Sigmoid colon (tissue), 6 donors: ENCODE measurements at regions not wholly inside any gene's neighbourhood (a gene's known extent, or its start where the extent isn't known, plus 50 kb on each side); places are given as distances from the start of the nearest gene placed in this dataset.

Experiments
- DNase-seq: peaks from one replicate; pipeline ENCODE4 v3.0.0-alpha.2; 2019
- H3K27ac ChIP-seq, 4 donors: fragments of 200-600 bp; sonication (generic); one replicate each; pipeline ENCODE4 v1.5.1; 2016 to 2019; ENCODE audit warnings: mild to moderate bottlenecking in 1 of 4
- H3K27me3 ChIP-seq, 3 donors: fragments of 200-600 bp; sonication (generic); one replicate each; pipeline ENCODE4 v1.5.1; 2019; ENCODE audit warnings: mild to moderate bottlenecking in 1 of 3
- H3K36me3 ChIP-seq, 4 donors: fragments of 200-600 bp; sonication (generic); one replicate each; pipeline ENCODE4 v1.5.1; 2016 to 2019
- H3K4me1 ChIP-seq, 4 donors: fragments of 200-600 bp; sonication (generic); one replicate each; pipeline ENCODE4 v1.5.1; 2017 to 2019
- H3K4me3 ChIP-seq, 4 donors: fragments of 200-600 bp; sonication (generic); one replicate each; pipeline ENCODE4 v1.5.1; 2017 to 2019; ENCODE audit warnings: mild to moderate bottlenecking in 2 of 4, moderate library complexity in 1 of 4
- H3K9me3 ChIP-seq, 4 donors: fragments of 200-600 bp in 3 of 4; sonication (generic) in 3 of 4; one replicate each; pipeline versions ENCODE4 v1.5.1 to v1.6.1; 2013 to 2019
- EP300 ChIP-seq, 4 donors: sonication (generic); formaldehyde crosslinking; IDR thresholded peaks; one replicate each; pipeline ENCODE4 v1.6.1; 2017; ENCODE audit warnings: antibody characterized with exemption in 4 of 4
- POLR2A ChIP-seq, 2 donors: fragments of 450-650 bp; IDR thresholded peaks; one replicate each; pipeline ENCODE4 v1.6.1; 2016; ENCODE audit warnings: antibody characterized with exemption in 2 of 2, mild to moderate bottlenecking in 2 of 2, moderate library complexity in 2 of 2
- POLR2AphosphoS5 ChIP-seq, 4 donors: sonication (generic); formaldehyde crosslinking; IDR thresholded peaks; one replicate each; pipeline ENCODE4 v1.6.1; 2017; ENCODE audit warnings: antibody characterized with exemption in 4 of 4
- WGBS, 2 donors: extraction: QIAGEN DNeasy Blood & Tissue Kit; methylation state at CpG; one replicate each; pipeline ENCODE4 v1.1.7; 2013; 5-methylcytosine and 5-hydroxymethylcytosine counted together
- intact Hi-C: fragments of 100-400 bp; cut with DNase I; formaldehyde crosslinking; loops from one replicate; pipeline ENCODE4 v1.15.1; 2023
- TF ChIP-seq, protein P1 (sequence below), 4 experiments: fragments of 450-650 bp in 3 of 4; fragments of 200-600 bp in 1 of 4; IDR thresholded peaks; one replicate each; pipeline ENCODE4 v1.5.1; 2016 to 2019; ENCODE audit warnings: antibody characterized with exemption in 4 of 4, mild to moderate bottlenecking in 3 of 4, moderate library complexity in 2 of 4
- donor health status: healthy with polysubstance abuse.
- donor health status: healthy.

DNA sequence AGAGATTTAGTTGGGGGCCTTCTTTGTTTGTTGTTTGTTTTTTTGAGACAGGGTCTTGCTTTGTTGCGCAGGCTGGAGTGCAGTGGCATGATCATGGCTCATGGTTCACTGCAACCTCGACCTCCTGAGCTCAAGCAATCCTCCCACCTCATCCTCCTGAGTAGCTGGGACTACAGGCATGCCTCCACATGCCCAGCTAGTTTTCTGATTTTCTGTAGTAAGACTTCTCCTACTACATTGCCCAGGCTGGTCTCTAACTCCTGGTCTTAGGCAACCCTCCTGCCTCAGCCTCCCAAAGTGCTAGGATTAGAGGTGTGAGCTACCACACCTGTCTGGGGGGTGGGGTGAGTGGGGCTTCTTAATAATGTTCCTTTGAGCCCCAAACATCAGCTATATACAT, 148.3 kb upstream of the ADAMTS9 start:
- DNase-seq = no peak
- Histone ChIP-seq H3K9me3 (no peaks in the 10 kb centered on the region), H3K27me3 (no peaks in the 10 kb centered on the region), H3K27ac (peak overlapping the region in 1 of 4 donors; percentile 29), H3K4me1 (peaks cover 0 to 17% (median 11%) of the 10 kb centered on the region in 4 donors), H3K36me3 (peaks cover 0 to 6% (median 0%) of the 10 kb centered on the region in 4 donors), H3K4me3 (no peak overlapping the region)
- intact Hi-C loops = loop anchor here (10.0 kb wide), 1 partner anchor 301 kb away; no protein-coding TSS in a partner anchor
- TF ChIP-seq POLR2A (IDR thresholded peaks at IDR 0.05) (no peak), EP300 (IDR thresholded peaks at IDR 0.05) (no peak), POLR2AphosphoS5 (IDR thresholded peaks at IDR 0.05) (no peak)
- TF ChIP-seq, protein P1, sequence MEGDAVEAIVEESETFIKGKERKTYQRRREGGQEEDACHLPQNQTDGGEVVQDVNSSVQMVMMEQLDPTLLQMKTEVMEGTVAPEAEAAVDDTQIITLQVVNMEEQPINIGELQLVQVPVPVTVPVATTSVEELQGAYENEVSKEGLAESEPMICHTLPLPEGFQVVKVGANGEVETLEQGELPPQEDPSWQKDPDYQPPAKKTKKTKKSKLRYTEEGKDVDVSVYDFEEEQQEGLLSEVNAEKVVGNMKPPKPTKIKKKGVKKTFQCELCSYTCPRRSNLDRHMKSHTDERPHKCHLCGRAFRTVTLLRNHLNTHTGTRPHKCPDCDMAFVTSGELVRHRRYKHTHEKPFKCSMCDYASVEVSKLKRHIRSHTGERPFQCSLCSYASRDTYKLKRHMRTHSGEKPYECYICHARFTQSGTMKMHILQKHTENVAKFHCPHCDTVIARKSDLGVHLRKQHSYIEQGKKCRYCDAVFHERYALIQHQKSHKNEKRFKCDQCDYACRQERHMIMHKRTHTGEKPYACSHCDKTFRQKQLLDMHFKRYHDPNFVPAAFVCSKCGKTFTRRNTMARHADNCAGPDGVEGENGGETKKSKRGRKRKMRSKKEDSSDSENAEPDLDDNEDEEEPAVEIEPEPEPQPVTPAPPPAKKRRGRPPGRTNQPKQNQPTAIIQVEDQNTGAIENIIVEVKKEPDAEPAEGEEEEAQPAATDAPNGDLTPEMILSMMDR (IDR thresholded peaks at IDR 0.05) = no peak
- WGBS, 2 donors = 75 to 82% methylated on average over 2 of the region's 2 CpGs

- Histone ChIP-seq H3K4me3 (no peak overlapping the region), H3K36me3 (peaks cover 0 to 6% (median 0%) of the 10 kb centered on the region in 4 donors), H3K27me3 (no peaks in the 10 kb centered on the region), H3K27ac (no peak overlapping the region), H3K4me1 (peaks cover 0 to 5% (median 4%) of the 10 kb centered on the region in 4 donors), H3K9me3 (no peaks in the 10 kb centered on the region)
- no peak for TF ChIP-seq EP300 (IDR thresholded peaks at IDR 0.05)
- TF ChIP-seq, protein P1 (IDR thresholded peaks at IDR 0.05) = no peak
- TF ChIP-seq POLR2AphosphoS5 (IDR thresholded peaks at IDR 0.05) = no peak
- no peak for TF ChIP-seq POLR2A (IDR thresholded peaks at IDR 0.05)
- intact Hi-C loops = loop anchor here (10.0 kb wide), 1 partner anchor 297 kb away; no protein-coding TSS in a partner anchor
- WGBS, 2 donors = 85 to 87% methylated on average over 5 of the region's 5 CpGs
- DNase-seq = no peak
Observed at GRCh38 chr3:64832098-64832497, 144.3 kb upstream of the ADAMTS9 start.

- TF ChIP-seq EP300 (IDR thresholded peaks at IDR 0.05) (no peak), POLR2A (IDR thresholded peaks at IDR 0.05) (no peak)
- TF ChIP-seq, protein P1 (IDR thresholded peaks at IDR 0.05) = no peak
- DNase-seq = no peak
- peaks cover 0 to 6% (median 0%) of the 10 kb centered on the region in 4 donors for H3K36me3 ChIP-seq
- no peak overlapping the region for H3K27ac ChIP-seq
- no peaks in the 10 kb centered on the region for H3K27me3 ChIP-seq
- WGBS, 2 donors = 90 to 92% methylated on average over 4 of the region's 4 CpGs
- H3K9me3 ChIP-seq = no peaks in the 10 kb centered on the region
- no peak overlapping the region for H3K4me3 ChIP-seq
- intact Hi-C loops = loop anchor here (10.0 kb wide), 1 partner anchor 296 kb away; no protein-coding TSS in a partner anchor
- H3K4me1 ChIP-seq = no peaks in the 10 kb centered on the region
Observed at GRCh38 chr3:64830681-64831080, 142.9 kb upstream of the ADAMTS9 start.

DNA sequence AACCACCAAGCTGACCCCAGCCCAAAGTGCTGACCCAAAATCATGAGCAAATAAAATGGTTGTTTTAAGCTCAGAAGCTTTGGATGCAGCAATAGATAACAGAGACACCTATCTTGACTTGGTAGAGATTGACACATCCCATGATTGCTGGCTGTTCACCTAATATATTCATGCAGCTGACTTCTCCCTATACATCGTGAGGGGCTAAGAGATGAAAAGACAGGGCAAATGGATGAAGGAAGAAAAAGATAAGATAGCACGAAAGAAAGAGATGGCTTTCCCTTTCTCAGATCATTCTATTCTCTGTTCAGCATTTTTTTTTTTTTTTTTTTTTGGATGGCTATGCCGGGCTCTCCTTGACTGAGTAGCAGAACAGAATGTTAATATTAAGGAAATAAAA, 141.5 kb upstream of the ADAMTS9 start:
- H3K27me3 ChIP-seq = no peaks in the 10 kb centered on the region
- no peak overlapping the region for H3K27ac ChIP-seq
- DNase-seq = no peak
- H3K9me3 ChIP-seq = no peaks in the 10 kb centered on the region
- H3K36me3 ChIP-seq = no peaks in the 10 kb centered on the region
- intact Hi-C loops = no loop called here
- H3K4me1 ChIP-seq = peaks cover 0 to 8% (median 2%) of the 10 kb centered on the region in 4 donors
- 93 to 95% methylated on average over 3 of the region's 3 CpGs for WGBS, 2 donors
- TF ChIP-seq, protein P1 (IDR thresholded peaks at IDR 0.05) = no peak
- TF ChIP-seq POLR2AphosphoS5 (IDR thresholded peaks at IDR 0.05) = no peak
- H3K4me3 ChIP-seq = no peak overlapping the region

- Histone ChIP-seq H3K36me3 (no peaks in the 10 kb centered on the region), H3K27ac (no peak overlapping the region), H3K4me3 (no peak overlapping the region), H3K27me3 (no peaks in the 10 kb centered on the region), H3K4me1 (peaks cover 0 to 15% (median 11%) of the 10 kb centered on the region in 4 donors), H3K9me3 (no peaks in the 10 kb centered on the region)
- intact Hi-C loops = no loop called here
- DNase-seq = no peak
- TF ChIP-seq, protein P1 (IDR thresholded peaks at IDR 0.05) = no peak
- TF ChIP-seq POLR2AphosphoS5 (IDR thresholded peaks at IDR 0.05) (no peak), EP300 (IDR thresholded peaks at IDR 0.05) (no peak), POLR2A (IDR thresholded peaks at IDR 0.05) (no peak)
Observed at GRCh38 chr3:64828276-64828675, 140.5 kb upstream of the ADAMTS9 start.
